DMS114 treated with DMSO at 0.1 percent for 48 hours (cell line): ENCODE measurements at regions not wholly inside any gene's neighbourhood (a gene's known extent, or its start where the extent isn't known, plus 50 kb on each side); places are given as distances from the start of the nearest gene placed in this dataset.
"Not testable (repeated sequence)": the region's sequence is repeated elsewhere in the genome, so short reads cannot be mapped to it uniquely, and the experiment has no call there.

Source experiments
- DNase-seq: peaks from one replicate; lab custom pipeline; 2025; ENCODE audit not compliant: unreplicated experiment; lab: John Stamatoyannopoulos, UW

- no peak for DNase-seq
Observed at GRCh38 chr10:123221418-123221817, 67.2 kb downstream of the BUB3 start.

- DNase-seq: no peak
Observed at GRCh38 chr10:123222832-123223231, 68.6 kb downstream of the BUB3 start.

DNA sequence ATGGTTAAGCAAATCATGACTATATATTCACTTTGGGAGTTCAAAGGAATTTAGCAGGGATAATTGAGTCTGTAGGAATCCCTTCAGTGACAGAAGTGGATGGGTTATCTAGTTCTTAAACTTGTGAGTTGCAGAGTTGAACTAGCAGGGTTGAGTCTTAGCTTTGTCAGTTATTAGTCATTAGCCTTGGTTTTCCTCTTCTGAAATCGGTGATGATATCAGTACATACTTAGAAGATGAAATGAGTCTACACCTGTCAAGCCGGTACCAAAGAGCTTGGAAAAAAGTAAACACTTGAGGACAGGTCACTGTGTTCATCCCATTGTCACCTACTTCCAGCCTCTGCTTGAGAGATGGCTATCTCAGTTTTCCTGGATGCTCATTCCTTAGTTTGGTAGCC lies 73.5 kb downstream of the BUB3 start:
- DNase-seq: no peak

- DNase-seq: no peak
Observed at GRCh38 chr10:123229927-123230630, 75.9 kb downstream of the BUB3 start.

- not testable (repeated sequence) for DNase-seq
Observed at GRCh38 chr10:123232879-123233278, 78.7 kb downstream of the BUB3 start.

GRCh38 chr10:123235014-123235413 lies 80.8 kb downstream of the BUB3 start:
- not testable (repeated sequence) for DNase-seq

DNA sequence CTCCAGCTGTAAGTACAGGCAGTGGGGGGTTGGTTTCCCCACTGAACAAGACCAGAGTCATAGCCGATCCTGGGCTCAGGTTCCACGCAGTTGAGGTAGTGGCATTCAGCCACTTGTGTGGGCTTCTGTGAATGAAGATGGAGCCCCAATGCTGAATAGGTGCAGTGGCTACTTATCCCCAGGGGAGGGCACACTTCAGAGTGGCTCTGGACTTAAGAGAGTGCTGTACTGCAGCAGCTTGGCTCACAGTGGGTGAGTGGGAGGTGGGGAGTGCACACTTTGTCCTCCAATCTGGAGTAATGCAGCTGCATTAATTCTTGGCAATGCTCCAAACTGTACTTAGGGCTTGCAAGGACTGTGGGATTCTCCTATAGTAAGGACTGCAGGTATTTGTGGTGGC lies 81.9 kb downstream of the BUB3 start:
- DNase-seq: no peak

GRCh38 chr10:123240250-123240649 lies 86.0 kb downstream of the BUB3 start:
- DNase-seq: no peak

- no peak for DNase-seq
Observed at GRCh38 chr10:123240776-123241175, 86.6 kb downstream of the BUB3 start.

- no peak for DNase-seq
Observed at GRCh38 chr10:123241391-123242141, 87.4 kb downstream of the BUB3 start.

DNA sequence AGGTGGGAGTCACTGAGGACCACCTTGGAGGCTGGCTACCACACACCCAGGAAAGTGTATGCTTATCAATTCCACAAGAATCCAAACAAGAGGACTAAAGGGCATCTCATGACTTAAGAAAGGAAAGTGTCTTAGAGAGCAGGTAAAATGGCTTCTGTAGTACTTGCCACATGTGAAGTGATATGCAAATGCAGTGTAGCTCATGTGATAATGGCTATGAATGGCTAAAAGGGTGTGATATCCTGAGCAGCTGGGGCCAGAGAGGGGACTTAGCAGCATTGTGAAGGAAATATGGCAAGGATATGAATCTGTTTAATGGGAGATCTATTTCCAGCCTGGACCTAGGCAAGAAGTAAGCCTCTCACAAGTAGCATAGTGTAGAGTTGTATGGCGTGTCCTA lies 90.5 kb downstream of the BUB3 start:
- no peak for DNase-seq

GRCh38 chr10:123245264-123245663 lies 91.1 kb downstream of the BUB3 start:
- DNase-seq: no peak

GRCh38 chr10:123249894-123250293 lies 95.7 kb downstream of the BUB3 start:
- no peak for DNase-seq

GRCh38 chr10:123250640-123251039 lies 96.4 kb downstream of the BUB3 start:
- DNase-seq: no peak

- no peak for DNase-seq
Observed at GRCh38 chr10:123252779-123253178, 98.6 kb downstream of the BUB3 start.

DNA sequence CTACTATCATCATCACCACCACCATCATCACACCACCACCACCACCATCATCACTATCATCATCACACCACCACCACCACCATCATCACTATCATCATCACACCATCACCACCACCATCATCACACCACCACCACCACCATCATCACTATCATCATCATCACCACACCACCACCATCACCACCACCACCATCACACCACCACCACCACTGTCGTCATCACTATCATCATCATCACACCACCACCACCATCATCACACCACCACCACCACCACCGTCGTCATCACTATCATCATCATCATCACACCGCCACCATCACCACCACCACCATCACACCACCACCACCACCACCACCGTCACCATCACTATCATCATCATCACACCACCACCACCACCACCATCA lies 100.1 kb downstream of the BUB3 start:
- not testable (repeated sequence) for DNase-seq

DNA sequence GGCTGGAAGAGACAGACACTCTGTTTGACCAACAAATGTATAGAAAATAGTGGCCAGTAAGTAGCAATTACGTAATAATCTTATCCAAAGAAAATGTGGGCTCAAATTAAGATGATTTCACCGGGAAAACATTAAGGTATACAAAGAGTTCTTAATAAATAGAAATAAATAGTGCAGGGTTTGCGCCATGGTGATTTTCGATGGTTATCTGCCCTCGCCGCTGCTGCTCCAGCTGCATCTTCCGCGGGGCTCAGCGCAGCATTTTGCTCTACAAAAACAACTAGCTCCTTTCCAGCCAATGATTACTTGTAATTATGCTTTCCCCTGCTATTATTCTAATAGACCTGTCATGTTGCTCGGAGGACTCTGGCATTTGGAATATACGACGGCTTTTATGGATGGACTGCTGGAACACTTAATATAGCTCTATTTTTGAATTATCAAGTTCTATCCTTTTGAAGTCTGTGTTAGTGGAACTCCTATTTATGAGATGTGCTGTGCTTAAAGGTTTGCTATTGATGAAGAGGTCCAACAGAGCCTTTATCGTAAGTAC lies 103.8 kb downstream of the BUB3 start:
- DNase-seq: no peak

DNA sequence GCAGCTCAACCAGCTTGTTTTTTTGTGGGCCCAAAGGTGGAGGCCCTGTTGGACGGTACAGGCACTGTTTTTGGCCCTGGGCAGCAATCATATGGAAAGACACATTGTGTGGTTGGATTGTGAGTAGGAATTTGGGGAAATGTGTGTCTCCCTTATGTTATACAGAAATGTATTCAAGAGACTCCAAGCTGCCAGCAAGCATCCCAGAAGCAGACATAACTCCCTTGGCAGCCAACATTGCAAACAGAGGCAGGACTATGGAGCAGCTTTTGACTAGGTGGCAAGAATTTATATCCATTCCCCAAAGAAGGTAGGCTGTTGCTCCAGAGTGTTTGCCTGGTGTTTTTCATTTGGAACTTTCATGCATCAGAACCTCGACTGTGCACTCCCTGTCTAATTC lies 104.9 kb downstream of the BUB3 start:
- no peak for DNase-seq

- no peak for DNase-seq
Observed at GRCh38 chr10:123259791-123260190, 105.6 kb downstream of the BUB3 start.

DNA sequence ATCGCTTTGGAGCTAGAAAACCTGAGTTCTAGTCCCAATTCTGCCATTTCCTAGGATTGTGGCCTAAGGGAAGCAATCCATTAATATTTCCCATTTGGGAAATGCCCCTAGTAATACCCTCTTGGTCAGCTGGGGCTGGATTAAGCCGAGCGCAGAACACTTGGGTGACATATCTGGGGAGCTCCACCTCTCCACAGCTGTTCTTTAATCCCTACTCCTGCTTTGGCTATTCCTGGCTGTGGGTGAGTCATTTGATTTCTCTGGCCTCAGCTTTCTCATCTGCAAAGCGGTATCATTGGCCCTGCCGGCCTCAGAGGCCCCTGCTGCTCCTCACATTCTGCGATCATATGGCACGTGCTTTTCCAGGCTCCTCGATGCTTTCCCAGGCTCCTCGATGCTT lies 108.3 kb downstream of the BUB3 start:
- DNase-seq: no peak

DNA sequence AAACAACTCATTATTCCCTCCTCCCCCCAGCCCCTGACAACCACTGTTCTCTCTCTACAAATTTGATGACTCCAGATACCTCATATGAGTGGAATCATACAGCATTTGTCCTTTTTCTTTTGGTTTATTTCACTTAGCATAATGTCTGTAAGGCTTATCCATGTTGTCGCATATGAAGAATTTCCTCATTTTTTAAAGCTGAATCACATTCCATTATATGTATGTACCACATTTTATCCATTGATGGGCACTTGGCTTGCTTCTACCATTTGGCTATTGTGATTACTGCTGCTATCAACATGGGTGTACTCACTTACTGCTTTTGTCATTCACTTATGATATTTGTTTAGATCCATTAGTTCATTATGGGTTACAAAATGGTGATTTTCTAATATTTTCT lies 112.8 kb downstream of the BUB3 start:
- DNase-seq: no peak

GRCh38 chr10:123269017-123269552 lies 114.9 kb downstream of the BUB3 start:
- no peak for DNase-seq
